HG02852 (cell line): ENCODE measurements at regions not wholly inside any gene's neighbourhood (a gene's known extent, or its start where the extent isn't known, plus 50 kb on each side); places are given as distances from the start of the nearest gene placed in this dataset.
"Not testable (repeated sequence)": the region's sequence is repeated elsewhere in the genome, so short reads cannot be mapped to it uniquely, and the experiment has no call there.

Experiments
- ATAC-seq: cut with Tn5 transposase; IDR thresholded peaks from one replicate; pipeline ENCODE4 v1.9.1; 2021; ENCODE audit warnings: mild to moderate bottlenecking, moderate library complexity; ENCODE audit not compliant: unreplicated experiment

DNA sequence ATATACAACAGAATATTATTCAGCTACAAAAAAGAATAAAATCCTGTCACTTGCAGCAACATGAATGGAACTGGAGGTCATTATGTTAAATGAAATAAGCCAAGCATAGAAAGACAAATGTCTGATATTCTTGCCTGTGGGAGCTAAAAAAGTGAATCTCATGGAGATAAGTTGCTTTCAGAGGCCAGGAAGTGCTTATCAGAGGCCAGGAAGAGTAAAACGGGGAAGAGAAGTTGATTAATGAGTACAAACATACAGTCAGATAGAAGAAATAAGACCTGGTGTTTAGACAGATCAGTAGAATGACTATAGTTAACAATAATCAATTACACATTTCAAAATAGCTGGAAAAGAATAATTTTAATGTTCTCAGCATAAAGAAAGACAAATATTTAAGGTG, 54.4 kb upstream of the CPHXL start:
- no peak for ATAC-seq

DNA sequence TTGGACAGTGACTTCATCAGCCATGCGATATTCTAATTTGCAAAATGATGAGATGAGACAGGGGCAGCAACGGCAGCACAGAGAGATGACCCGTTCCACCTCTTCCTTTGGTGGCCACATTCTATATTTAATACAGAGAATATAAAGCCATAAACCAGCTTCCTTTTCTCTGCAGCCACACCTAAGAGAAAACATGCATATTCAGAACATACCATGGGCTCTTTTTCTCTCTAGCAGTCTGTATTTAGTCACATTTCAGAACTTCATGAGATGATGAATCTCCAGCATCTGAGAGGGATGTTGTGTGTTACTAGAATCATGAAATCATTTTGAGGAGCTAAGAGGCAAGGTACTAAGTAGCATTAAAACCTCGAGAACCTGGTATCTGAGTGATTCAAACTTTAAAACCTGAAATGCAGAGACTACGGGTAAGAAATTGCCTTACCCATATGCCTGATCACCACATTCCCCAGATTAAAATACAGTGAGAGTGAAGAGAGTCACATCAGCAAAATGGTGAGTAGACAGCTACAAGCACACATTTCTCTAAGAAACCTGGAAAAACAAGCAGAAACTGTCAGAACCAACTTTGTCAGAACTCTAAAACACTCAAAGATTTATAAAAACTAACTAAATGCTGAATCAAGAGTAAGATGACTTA, 55.5 kb upstream of the CPHXL start:
- ATAC-seq = no peak

DNA sequence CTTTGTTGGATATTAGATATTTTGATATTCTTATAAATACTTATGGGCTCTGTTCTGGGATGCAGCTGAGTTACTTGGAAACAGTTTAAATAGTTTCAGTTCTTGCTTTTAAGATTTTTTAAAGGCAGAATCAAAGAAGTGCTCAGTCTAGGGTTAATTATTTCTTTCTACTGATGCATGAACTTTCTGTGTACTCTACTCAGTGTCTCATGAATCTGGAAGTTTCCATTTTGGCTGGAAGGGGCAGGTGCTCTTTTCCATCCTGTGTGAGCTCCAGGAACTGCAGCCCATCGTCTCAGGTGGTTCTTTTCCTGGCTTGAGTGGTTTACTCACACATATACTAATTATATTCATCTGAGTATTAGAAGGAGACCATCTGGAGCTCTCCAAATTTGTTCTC, 61.1 kb upstream of the CPHXL start:
- no peak for ATAC-seq

DNA sequence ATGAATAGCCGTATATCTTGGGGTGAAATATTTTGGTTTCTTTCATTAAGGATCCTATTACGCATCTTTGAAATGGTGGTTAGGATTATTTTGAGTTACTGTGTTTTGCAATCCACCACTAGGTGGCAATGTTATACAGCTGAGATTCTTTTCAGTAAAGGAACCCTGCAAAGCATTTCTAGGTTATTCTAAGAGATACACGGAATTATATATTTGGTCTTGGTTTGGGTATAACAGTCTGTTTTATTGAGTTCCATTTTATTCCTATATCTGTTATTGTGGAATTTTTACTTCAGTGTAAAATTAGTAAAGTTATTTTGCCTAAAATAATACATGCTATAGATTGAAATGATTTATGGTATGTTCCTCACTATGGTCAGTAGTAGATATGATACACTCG, 62.9 kb upstream of the CPHXL start:
- peak; percentile 90 for ATAC-seq

DNA sequence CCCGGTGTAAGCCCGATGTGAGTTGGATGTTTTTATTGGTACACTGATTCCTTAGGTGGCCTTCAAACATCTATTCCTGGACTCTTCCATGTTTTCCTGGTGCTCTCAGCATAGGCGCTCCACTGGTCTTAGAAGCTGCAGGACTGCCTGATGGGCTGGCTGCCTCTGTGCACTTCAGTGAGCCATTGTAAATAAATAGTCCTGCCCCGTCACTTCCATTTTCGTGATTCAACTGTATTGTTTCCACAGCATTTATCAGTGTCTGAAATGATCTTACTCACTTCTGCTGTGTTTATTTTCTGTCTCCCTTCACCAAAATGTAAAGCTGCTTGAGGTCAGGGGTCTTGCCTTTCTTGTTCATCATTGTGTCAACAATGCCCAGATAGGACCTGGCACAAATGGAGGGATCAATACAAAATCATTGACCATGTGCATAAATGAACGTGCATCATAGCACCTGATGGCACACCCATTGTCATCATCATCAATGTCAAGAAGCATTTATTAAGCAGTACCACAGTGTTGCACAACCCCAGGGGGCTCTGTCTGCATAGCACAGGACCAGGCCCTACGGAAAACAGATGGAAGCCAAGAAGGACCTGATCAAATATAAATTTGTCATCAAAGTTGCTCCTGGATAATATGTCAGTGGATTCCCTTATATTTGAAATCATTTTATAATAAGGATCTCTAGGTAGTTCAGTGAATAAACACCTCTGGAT, 66.6 kb upstream of the CPHXL start:
- ATAC-seq = no peak

DNA sequence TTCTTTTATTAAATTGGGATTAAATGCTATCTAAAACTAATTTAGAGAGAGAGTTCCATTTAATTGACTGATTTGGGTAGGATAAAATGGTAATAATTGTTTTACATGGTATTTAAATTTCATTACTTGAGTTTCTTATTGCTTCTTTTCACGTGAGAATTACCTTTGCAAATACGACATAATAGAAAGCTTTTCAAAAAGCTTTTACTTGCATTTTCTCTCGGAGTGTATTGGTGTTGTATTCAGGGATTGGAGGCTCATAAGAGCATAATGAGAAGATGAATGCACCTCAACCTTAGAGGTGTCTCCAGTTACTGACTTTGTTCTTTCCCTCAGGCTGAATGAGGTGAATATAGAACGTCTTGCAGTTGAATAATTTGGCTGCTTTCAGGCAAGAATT, 67.4 kb upstream of the CPHXL start:
- ATAC-seq = no peak

DNA sequence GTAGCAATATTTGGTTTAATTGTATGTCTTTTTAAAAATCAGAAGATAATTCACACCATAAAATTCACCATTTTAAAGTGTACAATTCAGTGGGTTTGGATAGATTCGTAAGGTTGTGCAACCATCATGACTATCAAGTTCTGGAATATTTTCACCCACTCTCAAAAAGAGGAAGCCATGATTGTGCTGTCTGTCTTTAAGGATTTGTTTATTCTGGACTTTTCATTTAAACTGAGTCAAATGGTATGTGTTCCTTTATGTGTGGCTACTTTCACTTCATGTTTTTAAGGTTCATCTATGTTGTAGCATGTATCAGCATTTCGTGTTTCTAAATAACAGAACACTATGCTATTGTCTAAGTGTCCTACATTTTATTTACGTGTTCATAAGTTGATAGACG, 68.1 kb upstream of the CPHXL start:
- ATAC-seq = peak; percentile 73

DNA sequence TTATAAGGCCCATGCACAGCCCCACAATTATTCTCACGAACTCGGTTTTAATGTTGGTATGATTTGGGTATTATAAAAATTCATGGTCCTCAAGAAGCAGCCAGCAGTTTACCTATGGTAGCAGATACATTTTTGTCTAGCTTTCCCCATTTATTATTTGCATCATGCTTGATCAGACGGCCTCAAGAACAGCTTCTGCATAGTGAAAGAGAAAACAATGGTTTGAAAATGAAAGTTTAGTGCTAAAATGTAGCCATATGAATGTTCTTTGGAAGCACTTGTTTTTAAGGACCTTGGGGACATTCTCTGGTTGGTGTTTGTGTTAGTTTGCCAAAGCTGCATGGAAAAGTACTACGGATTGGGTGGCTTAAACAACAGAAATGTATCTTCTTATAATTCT, 72.4 kb upstream of the CPHXL start:
- ATAC-seq = no peak

DNA sequence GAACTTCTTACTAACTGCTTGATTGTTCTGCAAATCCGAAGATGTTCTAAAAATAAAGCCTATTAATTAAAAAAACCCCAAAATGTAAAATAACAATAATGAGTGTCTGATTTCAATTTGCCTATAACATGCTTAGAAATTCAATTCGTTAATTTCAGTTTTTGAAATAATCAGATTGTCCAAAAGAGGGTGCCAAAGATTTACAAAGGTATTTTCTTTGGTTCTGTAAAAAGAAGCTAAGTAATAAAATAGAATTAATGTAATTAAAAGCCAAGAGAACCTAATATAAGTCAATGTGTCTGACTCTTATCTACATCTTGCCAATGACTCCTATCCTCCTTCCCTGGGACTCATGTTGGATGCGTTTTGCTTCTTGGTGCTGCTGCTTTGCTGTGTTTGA, 75.0 kb upstream of the CPHXL start:
- ATAC-seq = no peak

DNA sequence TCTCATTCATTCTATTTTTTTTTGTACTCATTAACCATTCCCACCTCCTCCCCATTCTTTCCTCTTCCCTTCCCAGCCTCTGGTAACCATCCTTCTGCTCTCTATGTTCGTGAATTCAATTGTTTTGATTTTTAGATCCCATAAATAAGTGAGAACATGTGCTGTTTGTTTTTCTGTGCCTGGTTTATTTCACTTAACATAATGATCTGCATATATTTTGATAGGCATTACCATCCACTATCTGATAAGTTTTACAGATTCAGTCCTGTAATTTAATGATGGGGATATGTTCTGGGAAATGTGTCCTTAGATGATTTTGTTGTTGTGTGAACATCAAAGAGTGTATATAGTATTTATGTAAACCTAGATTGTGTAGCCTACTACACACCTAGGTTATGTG, 77.5 kb upstream of the CPHXL start:
- ATAC-seq = no peak

DNA sequence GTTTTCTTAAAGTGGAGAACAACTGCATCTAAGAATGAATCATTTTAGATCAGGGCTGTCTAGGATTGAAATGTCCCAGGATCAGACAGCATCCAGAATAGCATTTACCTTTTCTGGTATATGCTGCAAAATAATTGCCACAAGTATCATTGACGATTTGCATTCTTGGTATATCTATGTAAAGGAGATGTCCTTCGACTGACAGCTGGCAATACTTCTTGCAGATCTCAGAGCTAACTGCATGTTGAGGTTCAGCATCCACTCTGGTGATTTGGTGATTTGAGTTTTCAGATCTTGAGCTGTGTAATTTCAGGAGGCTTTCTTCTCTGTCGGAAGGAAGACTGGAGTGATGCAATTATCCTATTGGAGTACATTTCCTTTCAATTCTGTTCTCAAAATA, 78.1 kb upstream of the CPHXL start:
- no peak for ATAC-seq

DNA sequence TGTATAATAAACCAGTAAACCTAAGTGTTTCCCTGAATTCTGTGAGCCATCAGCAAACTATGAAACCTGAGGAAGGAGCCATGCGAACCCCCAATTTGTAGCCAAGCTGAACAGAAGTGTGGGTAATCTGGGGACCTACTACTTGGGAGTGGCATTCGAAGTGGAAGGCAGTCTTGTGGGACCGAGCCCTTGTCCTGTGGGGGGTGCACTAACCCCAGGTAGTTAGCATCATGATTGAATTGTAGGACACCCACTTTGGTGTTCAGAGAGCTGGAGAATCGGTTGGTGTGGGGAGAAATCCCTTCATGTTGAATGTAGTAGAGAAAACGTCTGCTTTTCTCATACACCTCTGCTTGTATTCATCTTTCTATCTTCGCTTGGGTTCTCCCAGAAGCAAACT, 79.7 kb upstream of the CPHXL start:
- ATAC-seq = no peak

DNA sequence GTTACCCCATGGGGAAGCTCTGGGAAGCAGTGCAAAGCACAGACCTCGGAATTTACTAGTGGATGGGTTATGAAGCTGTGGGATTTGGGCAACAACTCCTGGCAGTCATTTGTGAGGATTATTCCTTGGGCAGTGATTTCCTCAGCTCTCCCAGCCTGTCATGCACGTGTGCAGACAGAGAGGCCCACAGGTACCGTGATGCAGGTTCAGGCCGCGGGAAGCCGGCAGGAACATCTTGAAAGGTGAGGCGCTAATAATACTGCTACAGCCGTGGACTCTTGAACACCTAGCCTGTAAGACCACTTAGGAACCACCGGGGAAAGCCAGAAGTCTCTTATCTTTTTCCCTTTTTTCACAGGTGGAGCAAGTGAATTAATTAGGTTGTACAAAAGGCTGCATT, 80.2 kb upstream of the CPHXL start:
- ATAC-seq = no peak

DNA sequence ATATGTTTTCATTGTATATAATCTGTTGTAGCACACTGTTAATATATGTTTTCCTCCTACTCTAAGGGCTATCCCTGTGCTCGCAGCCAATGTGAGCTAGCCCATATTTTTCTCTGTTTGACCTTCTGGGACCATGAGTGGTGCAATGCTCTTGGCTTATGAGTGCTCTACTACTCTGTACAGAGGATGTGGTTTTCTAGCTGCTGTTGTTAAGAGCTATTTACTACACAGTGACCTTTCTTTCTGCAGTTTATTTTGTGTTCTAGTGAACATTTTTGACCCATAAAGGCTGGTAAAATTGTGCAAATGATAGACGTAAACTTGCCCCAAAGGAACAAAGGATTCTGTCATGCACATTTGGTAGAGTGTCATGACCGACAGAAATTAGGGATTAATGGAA, 84.1 kb upstream of the CPHXL start:
- ATAC-seq = no peak

DNA sequence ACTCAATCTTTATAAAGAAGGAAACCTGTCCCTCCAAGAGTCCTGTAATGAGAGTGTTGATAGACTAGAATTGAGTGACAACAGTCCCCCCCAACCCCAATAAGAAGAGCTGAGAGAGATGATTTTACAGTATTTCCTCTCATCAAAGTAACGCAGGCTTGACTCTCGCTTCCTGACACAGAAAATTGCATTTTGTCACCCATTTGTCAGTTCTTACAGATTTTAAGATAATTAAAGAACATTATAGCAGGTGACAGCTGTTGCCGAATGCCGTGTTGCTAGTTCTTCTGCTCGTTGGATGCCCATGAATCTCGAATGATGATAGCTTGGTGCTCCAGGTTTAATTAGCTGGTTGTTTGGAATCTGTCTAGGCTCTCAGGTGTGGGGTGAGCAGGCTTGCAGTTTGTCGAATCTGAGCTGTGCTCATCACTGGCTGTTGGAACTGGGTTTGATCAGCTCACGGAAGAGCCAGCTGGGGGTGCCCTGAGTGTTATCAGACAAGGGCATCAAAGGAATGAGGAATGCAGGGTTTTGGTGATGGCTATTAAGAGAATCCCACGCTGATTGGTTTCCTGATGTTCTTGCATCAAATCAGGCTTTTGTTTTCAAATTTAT, 84.8 kb upstream of the CPHXL start:
- ATAC-seq = no peak

DNA sequence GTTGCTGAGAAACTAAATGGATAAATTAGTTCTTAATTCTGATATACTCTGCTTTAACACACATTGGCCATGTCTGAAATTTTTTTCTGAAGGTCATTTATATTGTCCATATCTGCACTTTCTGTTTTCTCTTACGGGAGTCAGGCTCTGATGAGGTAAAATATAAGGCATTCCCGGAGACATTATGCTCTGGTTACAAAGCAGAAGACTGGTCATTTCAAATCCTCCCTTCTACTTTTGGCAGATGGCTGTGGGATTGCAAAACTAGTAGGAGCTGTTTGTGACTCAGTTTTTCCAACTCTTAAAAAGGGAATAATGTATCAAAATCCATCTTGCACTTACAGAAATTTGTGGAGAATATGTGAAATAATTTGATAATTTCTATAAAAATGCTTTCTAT, 92.2 kb upstream of the CPHXL start:
- no peak for ATAC-seq

DNA sequence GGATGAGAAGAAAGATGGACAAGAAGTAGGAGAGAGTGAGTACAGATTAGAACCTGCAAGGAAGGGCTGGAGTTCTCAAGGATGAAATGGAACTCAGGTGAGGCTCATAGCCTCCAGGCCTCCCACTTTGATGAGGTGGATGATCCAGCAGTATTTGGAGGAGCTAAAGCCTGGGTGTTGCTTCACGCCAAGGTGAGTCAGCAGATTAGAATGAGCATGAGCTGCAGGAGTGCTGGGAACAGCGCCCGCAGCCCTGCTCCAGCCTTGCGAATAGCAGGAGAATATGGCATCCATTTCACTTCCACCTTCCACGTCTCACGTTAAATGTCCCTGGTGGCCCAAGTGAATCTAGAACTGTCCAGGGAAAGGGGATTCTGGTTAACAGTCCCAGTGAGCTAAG, 94.4 kb upstream of the CPHXL start:
- ATAC-seq = no peak

DNA sequence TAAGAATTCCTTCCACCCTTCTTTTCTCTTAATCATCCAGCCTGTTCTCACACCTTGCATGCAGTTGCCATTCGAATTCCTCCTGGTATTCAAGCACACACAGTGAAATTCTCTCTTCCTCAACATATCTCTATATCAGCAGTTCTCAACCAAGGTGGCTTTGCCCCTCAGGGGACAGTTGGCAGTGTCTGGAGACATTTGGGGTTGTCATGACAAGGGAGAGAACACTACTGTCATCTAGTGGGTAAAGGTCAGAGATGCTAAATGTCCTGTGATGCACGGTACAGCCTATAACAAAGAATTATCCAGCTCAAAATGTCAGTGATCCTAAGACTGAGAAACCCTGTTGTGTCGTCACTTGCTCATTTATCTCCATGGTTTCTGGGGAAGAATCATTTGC, 94.8 kb upstream of the CPHXL start:
- ATAC-seq = no peak

DNA sequence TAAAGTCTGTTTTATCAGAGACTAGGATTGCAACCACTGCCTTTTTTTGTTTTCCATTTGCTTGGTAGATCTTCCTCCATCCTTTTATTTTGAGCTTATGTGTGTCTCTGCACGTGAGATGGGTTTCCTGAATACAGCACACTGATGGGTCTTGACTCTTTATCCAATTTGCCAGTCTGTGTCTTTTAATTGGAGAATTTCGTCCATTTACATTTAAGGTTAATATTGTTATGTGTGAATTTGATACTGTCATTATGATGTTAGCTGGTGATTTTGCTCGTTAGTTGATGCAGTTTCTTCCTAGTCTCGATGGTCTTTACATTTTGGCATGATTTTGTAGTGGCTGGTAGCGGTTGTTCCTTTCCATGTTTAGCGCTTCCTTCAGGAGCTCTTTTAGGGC, 99.5 kb upstream of the CPHXL start:
- not testable (repeated sequence) for ATAC-seq

DNA sequence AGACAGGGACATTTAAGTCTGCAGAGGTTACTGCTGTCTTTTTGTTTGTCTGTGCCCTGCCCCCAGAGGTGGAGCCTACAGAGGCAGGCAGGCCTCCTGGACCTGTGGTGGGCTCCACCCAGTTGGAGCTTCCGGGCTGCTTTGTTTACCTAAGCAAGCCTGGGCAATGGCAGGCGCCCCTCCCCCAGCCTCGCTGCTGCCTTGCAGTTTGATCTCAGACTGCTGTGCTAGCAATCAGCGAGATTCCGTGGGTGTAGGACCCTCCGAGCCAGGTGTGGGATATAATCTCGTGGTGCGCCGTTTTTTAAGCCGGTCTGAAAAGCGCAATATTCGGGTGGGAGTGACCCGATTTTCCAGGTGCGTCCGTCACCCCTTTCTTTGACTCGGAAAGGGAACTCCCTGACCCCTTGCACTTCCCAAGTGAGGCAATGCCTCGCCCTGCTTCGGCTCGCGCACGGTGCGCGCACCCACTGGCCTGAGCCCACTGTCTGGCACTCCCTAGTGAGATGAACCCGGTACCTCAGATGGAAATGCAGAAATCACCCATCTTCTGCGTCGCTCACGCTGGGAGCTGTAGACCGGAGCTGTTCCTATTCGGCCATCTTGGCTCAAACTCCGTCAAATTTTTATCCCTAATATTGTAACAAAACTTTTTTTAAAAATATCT, 101.2 kb upstream of the CPHXL start:
- not testable (repeated sequence) for ATAC-seq

DNA sequence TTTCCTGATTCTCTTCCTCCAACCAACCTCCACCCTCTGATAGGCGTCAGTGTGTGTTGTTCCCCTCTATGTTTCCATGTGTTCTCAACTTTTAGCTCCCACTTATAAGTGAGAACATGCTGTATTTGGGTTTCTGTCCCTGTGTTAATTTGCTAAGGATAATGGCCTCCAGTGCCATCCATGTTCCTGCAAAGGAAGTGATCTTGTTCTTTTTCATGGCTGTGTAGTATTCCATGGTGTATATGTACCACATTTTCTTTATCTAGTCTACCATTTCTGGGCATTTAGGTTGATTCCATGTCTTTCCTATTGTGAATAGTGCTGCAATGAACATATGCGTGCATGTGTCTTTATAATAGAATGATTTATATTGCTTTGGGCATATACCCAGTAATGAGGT, 107.1 kb upstream of the CPHXL start:
- ATAC-seq = not testable (repeated sequence)
